SJCRH30 (cell line): ENCODE measurements at regions not wholly inside any gene's neighbourhood (a gene's known extent, or its start where the extent isn't known, plus 50 kb on each side); places are given as distances from the start of the nearest gene placed in this dataset.

Source experiments
- DNase-seq, 2 experiments: peaks; one replicate each; pipeline ENCODE4 v3.0.0-alpha.2; 2015 to 2020
- H3K27ac ChIP-seq: fragments of 250-450 bp; sonication (Bioruptor Pico); 2 replicates; pipeline ENCODE4 v1.5.1; 2020; ENCODE audit warnings: mild to moderate bottlenecking, moderate library complexity
- H3K27me3 ChIP-seq: fragments of 250-450 bp; sonication (Bioruptor Pico); 2 replicates; pipeline ENCODE4 v1.5.1; 2020; ENCODE audit warnings: mild to moderate bottlenecking, moderate library complexity
- H3K36me3 ChIP-seq: fragments of 250-450 bp; sonication (Bioruptor Pico); 2 replicates; pipeline ENCODE4 v1.5.1; 2020; ENCODE audit warnings: mild to moderate bottlenecking, moderate library complexity
- H3K4me1 ChIP-seq: fragments of 250-450 bp; sonication (Bioruptor Pico); 2 replicates; pipeline ENCODE4 v1.5.1; 2020; ENCODE audit warnings: mild to moderate bottlenecking, moderate library complexity
- H3K4me3 ChIP-seq: fragments of 250-450 bp; sonication (Bioruptor Pico); 2 replicates; pipeline ENCODE4 v1.5.1; 2020; ENCODE audit warnings: mild to moderate bottlenecking, moderate library complexity
- H3K9me3 ChIP-seq: fragments of 250-450 bp; sonication (Bioruptor Pico); replicated peaks from 2 replicates; pipeline ENCODE4 v1.5.1; 2020; ENCODE audit warnings: mild to moderate bottlenecking, moderate library complexity

GRCh38 chr5:38710627-38711026, 135.2 kb upstream of the OSMR start:
- DNase-seq = no peak
- no peaks in the 10 kb centered on the region for H3K27me3 ChIP-seq
- no peaks in the 10 kb centered on the region for H3K36me3 ChIP-seq
- peaks cover 5% of the 10 kb centered on the region; the same call in 1 of the 2 replicates for H3K9me3 ChIP-seq
- H3K27ac ChIP-seq = no peak overlapping the region
- no peak overlapping the region for H3K4me3 ChIP-seq
- H3K4me1 ChIP-seq = no peaks in the 10 kb centered on the region

- Histone ChIP-seq H3K27me3 (no peaks in the 10 kb centered on the region), H3K27ac (no peak overlapping the region), H3K9me3 (peaks cover 5% of the 10 kb centered on the region; the same call in 1 of the 2 replicates), H3K4me1 (no peaks in the 10 kb centered on the region), H3K36me3 (no peaks in the 10 kb centered on the region), H3K4me3 (no peak overlapping the region)
- DNase-seq = no peak
These were observed 133.4 kb upstream of the OSMR start for GRCh38 chr5:38712391-38712790.

- Histone ChIP-seq H3K36me3 (no peaks in the 10 kb centered on the region), H3K9me3 (peaks cover 5% of the 10 kb centered on the region; the same call in 1 of the 2 replicates), H3K27me3 (peaks cover 5% of the 10 kb centered on the region; the same call in 1 of the 2 replicates), H3K4me3 (no peak overlapping the region), H3K27ac (no peak overlapping the region), H3K4me1 (no peaks in the 10 kb centered on the region)
- no peak for DNase-seq
These were observed 131.6 kb upstream of the OSMR start for GRCh38 chr5:38714240-38714639.

GRCh38 chr5:38714703-38715355, 131.0 kb upstream of the OSMR start:
- no peak overlapping the region for H3K27ac ChIP-seq
- no peaks in the 10 kb centered on the region for H3K4me1 ChIP-seq
- H3K27me3 ChIP-seq = peaks cover 5% of the 10 kb centered on the region; the same call in 1 of the 2 replicates
- no peaks in the 10 kb centered on the region for H3K36me3 ChIP-seq
- no peak for DNase-seq
- H3K9me3 ChIP-seq = peaks cover 5% of the 10 kb centered on the region; the same call in 1 of the 2 replicates
- no peak overlapping the region for H3K4me3 ChIP-seq

- H3K27me3 ChIP-seq = peaks cover 5% of the 10 kb centered on the region; the same call in 1 of the 2 replicates
- no peaks in the 10 kb centered on the region; the same call in 1 of the 2 replicates for H3K36me3 ChIP-seq
- H3K4me1 ChIP-seq = no peaks in the 10 kb centered on the region
- H3K27ac ChIP-seq = no peak overlapping the region
- DNase-seq = peak; percentile 23 to 49
- H3K9me3 ChIP-seq = peaks cover 5% of the 10 kb centered on the region; the same call in 1 of the 2 replicates
- H3K4me3 ChIP-seq = no peak overlapping the region
These were observed 130.1 kb upstream of the OSMR start for GRCh38 chr5:38715696-38716095.

GRCh38 chr5:38716516-38716915, 129.3 kb upstream of the OSMR start:
- Histone ChIP-seq H3K27me3 (peaks cover 5% of the 10 kb centered on the region), H3K4me3 (no peak overlapping the region), H3K9me3 (peaks cover 5% of the 10 kb centered on the region; the same call in 1 of the 2 replicates), H3K36me3 (no peaks in the 10 kb centered on the region; the same call in 1 of the 2 replicates), H3K27ac (no peak overlapping the region), H3K4me1 (no peaks in the 10 kb centered on the region)
- DNase-seq = peak in 1 of 2 experiments; percentile 26

- Histone ChIP-seq H3K27me3 (peaks cover 8% of the 10 kb centered on the region), H3K4me3 (no peak overlapping the region), H3K9me3 (peaks cover 5% of the 10 kb centered on the region; the same call in 1 of the 2 replicates), H3K4me1 (no peaks in the 10 kb centered on the region), H3K27ac (no peak overlapping the region), H3K36me3 (no peaks in the 10 kb centered on the region; the same call in 1 of the 2 replicates)
- no peak for DNase-seq
These were observed 126.9 kb upstream of the OSMR start for GRCh38 chr5:38718771-38719391.

- Histone ChIP-seq H3K9me3 (peaks cover 5% of the 10 kb centered on the region; the same call in 1 of the 2 replicates), H3K4me1 (no peaks in the 10 kb centered on the region), H3K4me3 (no peak overlapping the region), H3K27ac (no peak overlapping the region), H3K27me3 (peaks cover 8% of the 10 kb centered on the region), H3K36me3 (no peaks in the 10 kb centered on the region; the same call in 1 of the 2 replicates)
- DNase-seq = no peak
These were observed 126.4 kb upstream of the OSMR start for GRCh38 chr5:38719403-38719802.

GRCh38 chr5:38719916-38720315, 125.9 kb upstream of the OSMR start:
- Histone ChIP-seq H3K36me3 (no peaks in the 10 kb centered on the region; the same call in 1 of the 2 replicates), H3K27me3 (peaks cover 8% of the 10 kb centered on the region), H3K27ac (no peak overlapping the region), H3K4me1 (no peaks in the 10 kb centered on the region), H3K9me3 (0 out of 2 replicates have a peak, but pooled peaks cover under 1% of the 10 kb centered on the region), H3K4me3 (no peak overlapping the region)
- DNase-seq = no peak

GRCh38 chr5:38720554-38721361, 125.1 kb upstream of the OSMR start:
- Histone ChIP-seq H3K36me3 (no peaks in the 10 kb centered on the region; the same call in 1 of the 2 replicates), H3K27ac (no peak overlapping the region), H3K4me1 (no peaks in the 10 kb centered on the region), H3K9me3 (no peaks in the 10 kb centered on the region), H3K4me3 (no peak overlapping the region), H3K27me3 (peaks cover 11% of the 10 kb centered on the region)
- no peak for DNase-seq

GRCh38 chr5:38722918-38723317, 122.9 kb upstream of the OSMR start:
- H3K9me3 ChIP-seq = no peaks in the 10 kb centered on the region
- peak in 1 of 2 experiments; percentile 14 for DNase-seq
- H3K27me3 ChIP-seq = peaks cover 19% of the 10 kb centered on the region
- no peaks in the 10 kb centered on the region for H3K4me1 ChIP-seq
- no peak overlapping the region for H3K27ac ChIP-seq
- no peaks in the 10 kb centered on the region; the same call in 1 of the 2 replicates for H3K36me3 ChIP-seq
- no peak overlapping the region for H3K4me3 ChIP-seq

- Histone ChIP-seq H3K9me3 (no peaks in the 10 kb centered on the region), H3K4me3 (no peak overlapping the region), H3K27ac (no peak overlapping the region), H3K27me3 (peaks cover 19% of the 10 kb centered on the region), H3K4me1 (no peaks in the 10 kb centered on the region), H3K36me3 (no peaks in the 10 kb centered on the region; the same call in 1 of the 2 replicates)
- DNase-seq = no peak
These were observed 122.4 kb upstream of the OSMR start for GRCh38 chr5:38723426-38723825.

- Histone ChIP-seq H3K36me3 (no peaks in the 10 kb centered on the region; the same call in 1 of the 2 replicates), H3K9me3 (no peaks in the 10 kb centered on the region), H3K4me3 (no peak overlapping the region), H3K27me3 (peaks cover 14% of the 10 kb centered on the region), H3K27ac (no peak overlapping the region), H3K4me1 (no peaks in the 10 kb centered on the region)
- no peak for DNase-seq
These were observed 121.3 kb upstream of the OSMR start for GRCh38 chr5:38724301-38725030.

GRCh38 chr5:38725371-38725865, 120.4 kb upstream of the OSMR start:
- DNase-seq = no peak
- H3K27me3 ChIP-seq = peaks cover 14% of the 10 kb centered on the region
- no peaks in the 10 kb centered on the region; the same call in 1 of the 2 replicates for H3K36me3 ChIP-seq
- H3K4me1 ChIP-seq = no peaks in the 10 kb centered on the region
- no peaks in the 10 kb centered on the region for H3K9me3 ChIP-seq
- H3K27ac ChIP-seq = no peak overlapping the region
- no peak overlapping the region for H3K4me3 ChIP-seq
